T47D (cell line): ENCODE measurements at regions not wholly inside any gene's neighbourhood (a gene's known extent, or its start where the extent isn't known, plus 50 kb on each side); places are given as distances from the start of the nearest gene placed in this dataset.
"Not testable (repeated sequence)": the region's sequence is repeated elsewhere in the genome, so short reads cannot be mapped to it uniquely, and the experiment has no call there.

Source experiments
- DNase-seq, 2 experiments: peaks; one replicate each; pipeline versions ENCODE4 v3.0.0 to v3.0.0-alpha.2; 2011 to 2012; ENCODE audit warnings: low read depth in 1 of 2, low spot score in 1 of 2
- JUND ChIP-seq: IDR thresholded peaks from 2 replicates; pipeline ENCODE4 v1.6.1; 2012; ENCODE audit warnings: low read depth
- in situ Hi-C: cut with HindIII; loops from 2 replicates; pipeline ENCODE4 v1.10.0; 2016; ENCODE audit warnings: low sequenced_read_pairs, low pct_unique_long_range_greater_than_20kb

DNA sequence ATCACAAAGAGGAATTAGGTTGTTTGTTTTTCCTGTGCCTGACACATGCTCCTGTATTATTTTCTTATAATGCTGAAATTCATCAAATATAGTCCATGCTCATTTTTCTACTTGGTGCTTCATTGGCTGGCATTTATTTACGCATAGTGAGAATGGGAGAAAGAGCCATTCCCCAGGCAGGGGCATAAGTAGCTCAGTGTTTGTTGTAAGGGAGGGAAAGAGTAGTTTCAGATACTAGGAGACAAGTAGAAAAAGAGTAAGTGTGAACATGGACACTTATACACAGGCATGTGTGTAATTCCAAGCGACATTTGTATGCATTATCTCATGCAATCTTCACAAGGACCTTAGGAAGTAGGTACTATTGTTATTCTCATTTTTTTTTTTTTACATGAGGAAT lies 111.9 kb upstream of the UGP2 start:
- in situ Hi-C loops: no loop called here
- TF ChIP-seq JUND: no peak
- no peak for DNase-seq

DNA sequence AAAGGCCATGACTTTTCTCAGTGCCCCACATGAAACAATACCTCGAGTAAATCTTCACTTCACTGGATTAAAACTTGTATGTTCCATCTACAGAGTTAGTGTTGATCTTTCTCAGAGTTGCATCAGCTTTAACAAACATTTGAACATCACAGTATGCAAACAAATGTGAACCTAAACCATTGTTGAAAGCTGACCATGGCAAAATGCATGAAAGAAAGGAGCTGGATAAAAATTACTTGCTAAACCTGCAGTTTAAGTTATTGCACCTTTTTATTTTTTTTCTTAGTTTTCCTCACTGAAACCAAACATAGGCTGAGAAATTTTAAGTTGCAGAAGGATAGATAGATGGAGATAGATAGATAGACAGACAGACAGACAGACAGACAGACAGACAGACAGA lies 107.2 kb upstream of the UGP2 start:
- in situ Hi-C loops: no loop called here
- TF ChIP-seq JUND: 0 out of 2 replicates have a peak, but pooled peaks have one; percentile 26
- DNase-seq: peak; percentile 8 to 81

DNA sequence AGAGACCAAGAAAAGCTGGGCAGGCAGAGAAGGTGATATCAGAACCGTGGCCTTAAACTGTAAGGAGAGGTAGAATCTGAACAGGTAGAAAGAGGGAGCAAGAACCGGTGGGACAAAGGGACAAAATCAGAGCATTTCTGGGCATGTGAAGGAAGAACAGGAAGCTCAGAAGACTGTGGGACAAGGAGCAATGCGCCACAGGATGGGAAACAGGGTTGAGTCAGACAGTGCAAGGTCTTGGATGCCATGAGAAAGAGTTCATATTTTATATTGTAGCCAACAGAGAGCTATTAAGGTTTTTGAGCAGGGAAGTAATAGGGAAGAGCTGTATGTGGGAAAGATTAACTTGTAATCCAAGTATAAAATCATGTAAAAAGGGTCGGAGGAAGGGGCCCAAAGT lies 106.4 kb upstream of the UGP2 start:
- TF ChIP-seq JUND: no peak
- in situ Hi-C loops: no loop called here
- DNase-seq: no peak

DNA sequence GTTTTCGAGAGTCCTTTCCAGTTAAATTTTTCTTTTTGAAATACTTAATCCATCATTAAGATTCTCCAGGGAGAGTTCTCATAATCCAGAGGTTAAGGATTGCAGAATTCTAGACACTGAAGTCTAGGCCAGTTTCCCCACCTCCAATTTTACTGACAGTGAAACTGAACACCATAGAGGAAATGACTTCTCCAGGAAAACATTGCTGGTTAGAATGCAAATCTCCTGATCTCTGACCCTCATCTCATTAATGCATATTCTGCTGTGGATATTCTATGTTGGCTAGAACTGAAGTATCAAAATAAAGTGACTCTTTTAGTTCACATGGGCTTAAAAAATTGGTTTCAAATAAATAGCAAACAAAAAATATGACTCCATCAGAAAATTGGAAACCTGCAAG lies 105.8 kb upstream of the UGP2 start:
- in situ Hi-C loops: no loop called here
- no peak for DNase-seq
- TF ChIP-seq JUND: no peak

DNA sequence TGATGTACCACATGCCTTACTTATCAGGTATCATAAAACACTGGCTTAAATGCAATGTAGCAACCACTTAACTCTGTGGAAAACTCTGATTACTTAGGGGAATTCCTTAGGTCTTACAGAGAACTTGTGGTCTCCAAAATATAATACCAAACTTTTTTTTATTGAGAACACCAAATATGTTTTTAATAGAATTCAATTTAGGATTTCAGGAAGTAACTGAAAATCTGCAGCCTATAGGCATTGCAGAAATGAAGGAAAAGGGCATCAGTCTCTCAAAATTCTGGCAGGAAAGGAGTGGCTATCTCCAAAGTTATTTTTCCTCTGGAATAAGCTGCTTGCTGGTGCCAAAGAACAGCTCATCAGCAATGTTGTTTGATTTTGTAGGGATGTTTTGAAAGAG lies 105.3 kb upstream of the UGP2 start:
- no peak for DNase-seq
- in situ Hi-C loops: no loop called here
- TF ChIP-seq JUND: no peak

DNA sequence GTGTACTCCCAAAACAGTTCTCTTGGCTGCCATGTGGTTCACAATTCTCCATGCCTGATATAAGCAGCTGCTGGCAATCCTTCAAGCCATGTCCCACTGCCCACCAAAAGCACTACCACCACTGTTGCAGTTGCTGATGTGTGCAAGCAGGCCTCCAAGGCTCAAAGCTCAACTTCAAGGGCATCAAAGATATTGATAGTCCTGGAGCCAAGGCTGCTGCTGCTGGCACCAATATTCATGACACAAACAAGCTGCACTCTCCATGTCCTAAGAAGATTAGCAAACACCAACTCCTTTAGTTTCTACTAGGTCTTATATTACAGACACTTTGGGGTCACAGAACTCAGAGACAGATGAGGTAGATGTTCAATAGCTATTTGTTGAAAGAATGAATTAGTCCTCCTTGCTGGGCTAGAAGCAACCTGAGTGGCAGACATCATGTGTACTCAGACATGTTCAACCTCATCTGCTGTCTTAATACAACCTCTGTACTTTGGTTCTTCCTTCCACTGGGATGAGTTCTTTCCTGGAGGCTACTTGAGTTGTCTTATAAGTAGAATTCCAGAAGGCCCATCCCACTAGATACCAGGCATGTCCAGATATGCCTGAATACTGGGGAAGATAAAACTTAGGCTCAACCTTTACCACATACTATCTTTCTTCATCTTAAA lies 104.5 kb upstream of the UGP2 start:
- DNase-seq: no peak
- no peak for TF ChIP-seq JUND
- in situ Hi-C loops: no loop called here

DNA sequence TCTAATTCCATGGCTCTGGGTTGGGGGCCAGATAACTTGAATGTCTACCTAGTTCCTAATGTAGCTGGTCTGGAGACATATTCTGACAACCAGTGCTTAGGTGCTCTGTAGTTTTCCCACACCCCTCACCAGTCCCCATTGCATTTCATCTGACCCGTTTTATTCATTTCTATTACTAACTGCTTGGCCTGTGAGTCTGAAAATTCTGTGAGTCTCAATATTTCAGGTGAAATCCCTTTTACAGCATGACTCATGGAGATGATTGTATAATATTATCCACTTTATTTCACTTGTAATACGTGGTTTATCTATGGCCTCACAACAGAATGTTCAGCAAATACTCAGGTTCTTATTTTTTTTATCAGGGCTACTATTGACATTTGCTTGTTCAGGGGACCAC lies 103.7 kb upstream of the UGP2 start:
- in situ Hi-C loops: no loop called here
- TF ChIP-seq JUND: no peak
- DNase-seq: no peak

DNA sequence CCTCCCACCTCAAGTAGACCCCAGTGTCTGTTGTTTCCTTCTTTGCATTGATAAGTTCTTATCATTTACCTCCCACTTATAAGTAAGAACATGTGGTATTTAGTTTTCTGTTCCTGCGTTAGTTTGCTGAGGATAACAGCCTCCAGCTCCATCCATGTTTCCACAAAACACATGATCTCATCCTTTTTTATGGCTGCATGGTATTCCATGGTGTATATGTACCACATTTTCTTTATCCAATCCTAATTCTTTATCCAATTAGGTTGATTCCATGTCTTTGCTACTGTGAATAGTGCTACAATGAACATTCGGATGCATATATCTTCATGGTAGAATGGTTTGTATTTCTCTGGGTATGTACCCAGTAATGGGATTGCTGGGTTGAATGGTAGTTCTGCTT lies 102.5 kb upstream of the UGP2 start:
- in situ Hi-C loops, DNase-seq: not testable (repeated sequence)

DNA sequence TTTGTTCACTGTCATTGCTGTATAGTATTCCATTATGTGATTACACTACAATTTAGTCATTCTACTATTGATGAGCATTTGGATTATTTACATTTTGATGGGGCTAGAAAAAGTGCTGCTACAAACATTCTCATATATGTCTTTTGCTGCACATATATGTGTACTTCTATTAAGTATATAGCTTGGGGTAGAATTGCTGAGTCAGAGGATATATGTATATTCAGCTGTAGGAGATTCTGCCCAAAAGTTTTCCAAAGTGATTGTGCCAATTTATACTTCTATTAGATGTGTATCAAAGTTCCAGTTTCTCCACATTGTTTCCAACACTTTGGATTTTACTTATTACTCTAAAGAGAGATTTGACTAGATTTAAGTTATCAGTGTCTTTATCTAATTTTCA lies 101.7 kb upstream of the UGP2 start:
- in situ Hi-C loops: no loop called here
- TF ChIP-seq JUND: no peak
- no peak for DNase-seq

DNA sequence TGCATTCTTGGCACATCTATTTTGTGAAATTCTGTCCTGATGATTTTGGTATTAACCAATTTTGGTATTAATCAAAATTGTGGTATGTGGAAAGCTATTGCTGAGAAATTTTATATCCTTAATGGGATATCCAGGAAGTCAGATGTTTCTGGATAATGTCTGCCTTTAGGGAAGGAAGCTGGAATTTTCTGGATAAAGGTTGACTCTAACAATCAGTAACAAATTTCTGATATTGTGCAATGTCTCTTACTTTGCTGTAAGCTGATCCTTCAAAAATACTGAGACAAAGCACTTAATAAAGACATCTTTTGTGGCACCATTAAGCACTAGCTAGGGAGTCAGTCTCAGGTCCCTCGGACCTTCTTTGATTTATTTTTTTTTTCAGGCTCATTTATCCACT lies 100.8 kb upstream of the UGP2 start:
- no peak for TF ChIP-seq JUND
- in situ Hi-C loops: no loop called here
- DNase-seq: no peak

DNA sequence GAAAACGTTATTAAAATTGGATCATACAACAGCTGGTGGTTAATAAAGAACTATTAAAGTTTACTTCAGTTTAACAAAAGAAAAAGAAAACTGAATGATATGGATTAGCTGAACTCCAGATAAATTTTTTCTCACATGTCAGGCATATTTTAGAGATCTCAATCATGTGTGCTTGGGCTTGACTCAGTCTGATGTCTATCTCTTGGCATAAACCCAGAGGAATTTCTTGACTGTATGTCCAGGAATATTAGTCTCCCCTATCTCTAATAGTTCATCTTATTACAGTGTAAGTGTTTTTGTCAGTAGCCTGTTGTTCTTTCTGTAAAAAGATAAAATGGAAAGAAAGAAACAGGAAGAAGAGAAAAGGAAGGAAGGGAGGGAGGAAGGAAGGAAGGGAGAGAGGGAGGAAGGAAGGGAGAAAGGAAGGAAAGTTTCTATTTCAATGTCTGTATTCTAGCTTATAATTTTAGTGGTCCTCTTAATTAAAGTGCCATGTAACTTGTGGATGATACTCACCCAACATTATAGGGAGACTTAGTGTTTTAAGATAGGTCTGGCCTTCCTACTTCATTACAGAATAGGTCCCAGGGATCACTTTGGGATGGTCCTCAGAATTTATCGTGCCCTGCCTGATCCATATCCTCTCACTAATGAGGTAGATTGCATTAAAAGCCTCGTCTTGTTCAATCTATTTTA lies 99.7 kb upstream of the UGP2 start:
- peak in 1 of 2 experiments; percentile 23 for DNase-seq
- in situ Hi-C loops: no loop called here
- TF ChIP-seq JUND: no peak

DNA sequence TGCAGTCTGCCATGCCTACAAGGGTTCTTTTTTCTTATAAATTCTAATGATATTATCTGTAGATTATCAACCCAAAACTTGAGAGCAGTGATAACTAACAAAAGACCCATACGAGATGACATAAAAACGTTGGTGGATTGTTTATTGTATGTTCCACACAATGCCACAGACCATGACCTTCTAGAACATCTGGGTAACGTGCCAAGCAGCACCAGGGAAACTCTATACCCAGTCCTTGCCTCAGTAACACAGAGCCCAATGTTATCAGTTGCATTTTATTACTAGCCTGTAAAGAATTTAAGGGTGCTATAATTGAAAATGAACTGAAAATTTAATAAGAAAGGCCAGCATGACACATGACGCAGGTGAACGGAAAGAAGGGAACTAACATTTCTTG lies 99.1 kb upstream of the UGP2 start:
- no peak for TF ChIP-seq JUND
- no peak for DNase-seq
- in situ Hi-C loops: no loop called here

DNA sequence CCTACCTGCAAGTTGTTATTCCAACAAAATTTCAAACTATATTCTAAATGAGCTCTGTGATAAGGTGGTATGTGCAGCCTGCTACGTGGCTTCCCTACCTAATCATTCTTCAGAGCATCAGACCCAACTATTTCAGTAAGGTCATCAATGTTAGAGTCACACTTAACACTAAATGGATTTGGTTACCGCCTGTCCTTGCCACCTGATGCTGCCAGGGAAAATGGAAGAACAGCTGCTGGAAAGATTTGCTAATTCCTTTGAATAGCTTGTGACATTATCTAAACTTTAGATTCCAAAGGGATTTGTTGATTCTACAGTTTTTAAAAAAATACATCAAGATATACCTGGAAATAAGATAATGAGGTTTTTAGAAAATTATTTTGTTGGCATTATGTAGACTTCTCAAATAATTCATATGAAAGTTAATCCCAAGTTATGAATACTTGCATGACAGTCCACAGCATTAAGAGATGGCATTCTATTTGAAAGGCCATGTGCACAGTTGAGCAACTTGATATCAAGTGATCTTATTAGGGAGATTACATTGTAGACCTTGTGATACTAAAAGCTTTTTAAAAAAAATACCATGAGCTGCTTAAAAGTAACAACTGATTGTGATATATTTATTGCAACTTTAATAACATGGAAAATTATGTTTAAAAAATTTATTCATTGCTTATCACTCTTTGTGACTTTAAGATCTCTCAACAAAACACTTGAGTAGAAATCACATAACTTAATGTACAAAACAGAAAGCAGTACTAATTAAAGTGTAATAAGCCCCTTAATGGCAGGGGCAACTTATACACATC lies 98.3 kb upstream of the UGP2 start:
- in situ Hi-C loops: no loop called here
- no peak for TF ChIP-seq JUND
- no peak for DNase-seq
